Cardiac fibroblast (primary cell): ENCODE measurements at regions not wholly inside any gene's neighbourhood (a gene's known extent, or its start where the extent isn't known, plus 50 kb on each side); places are given as distances from the start of the nearest gene placed in this dataset.
A peak's percentile ranks its signal among the peaks of the same experiment; 100 is the strongest.

ENCODE experiments used
- DNase-seq, 2 donors: peaks; one replicate each; pipeline versions ENCODE4 v3.0.0 to v3.0.0-alpha.2; 2010; ENCODE audit warnings: low read depth in 2 of 2
- H3K4me3 ChIP-seq, 2 donors: replicated peaks in 1 of 2; 1 replicate in 1 of 2; 2 replicates in 1 of 2; pipeline ENCODE4 v1.5.1; 2011; ENCODE audit warnings: low read depth in 2 of 2, low read length in 2 of 2, mild to moderate bottlenecking in 2 of 2, moderate library complexity in 1 of 2
- TF ChIP-seq, protein P1 (sequence below): IDR thresholded peaks from one replicate; pipeline ENCODE4 v1.5.1; 2011; ENCODE audit warnings: low read depth, mild to moderate bottlenecking, low read length, inconsistent platforms

DNA sequence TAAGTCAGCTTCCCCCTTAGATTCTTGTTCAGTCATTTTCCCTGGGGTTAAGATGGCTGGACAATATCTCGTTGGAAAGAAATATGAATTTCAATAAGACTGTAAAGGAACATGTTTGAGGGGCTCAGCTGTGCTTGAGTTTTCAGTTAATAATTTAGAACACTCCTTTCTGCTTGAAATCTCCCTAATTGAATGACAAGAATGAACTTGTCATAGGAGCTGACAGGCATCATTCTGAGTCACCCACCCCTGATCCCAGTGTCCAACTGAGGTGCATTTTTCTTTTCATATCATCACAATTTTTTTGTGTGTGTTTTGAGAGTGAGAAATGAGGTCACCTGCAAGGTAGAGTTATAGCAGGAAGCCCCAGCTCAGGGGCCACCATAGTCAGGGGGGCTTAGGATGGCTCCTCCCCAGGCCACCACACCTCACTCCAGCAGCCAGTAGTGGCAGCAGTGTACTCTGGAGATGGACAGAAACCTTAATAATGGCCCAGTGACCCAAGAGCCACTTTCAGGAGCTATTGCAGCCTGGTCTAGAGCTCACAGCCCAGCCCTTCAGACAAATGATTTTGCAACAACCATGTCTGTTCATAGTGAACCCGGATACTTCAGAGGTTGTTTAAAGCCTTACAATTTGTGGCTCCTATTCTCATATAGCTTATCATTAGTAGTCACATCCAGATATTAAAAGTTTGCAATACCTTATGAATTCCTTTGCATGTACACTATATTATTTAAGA, 174.5 kb downstream of the MAIP1 start:
- TF ChIP-seq, protein P1, sequence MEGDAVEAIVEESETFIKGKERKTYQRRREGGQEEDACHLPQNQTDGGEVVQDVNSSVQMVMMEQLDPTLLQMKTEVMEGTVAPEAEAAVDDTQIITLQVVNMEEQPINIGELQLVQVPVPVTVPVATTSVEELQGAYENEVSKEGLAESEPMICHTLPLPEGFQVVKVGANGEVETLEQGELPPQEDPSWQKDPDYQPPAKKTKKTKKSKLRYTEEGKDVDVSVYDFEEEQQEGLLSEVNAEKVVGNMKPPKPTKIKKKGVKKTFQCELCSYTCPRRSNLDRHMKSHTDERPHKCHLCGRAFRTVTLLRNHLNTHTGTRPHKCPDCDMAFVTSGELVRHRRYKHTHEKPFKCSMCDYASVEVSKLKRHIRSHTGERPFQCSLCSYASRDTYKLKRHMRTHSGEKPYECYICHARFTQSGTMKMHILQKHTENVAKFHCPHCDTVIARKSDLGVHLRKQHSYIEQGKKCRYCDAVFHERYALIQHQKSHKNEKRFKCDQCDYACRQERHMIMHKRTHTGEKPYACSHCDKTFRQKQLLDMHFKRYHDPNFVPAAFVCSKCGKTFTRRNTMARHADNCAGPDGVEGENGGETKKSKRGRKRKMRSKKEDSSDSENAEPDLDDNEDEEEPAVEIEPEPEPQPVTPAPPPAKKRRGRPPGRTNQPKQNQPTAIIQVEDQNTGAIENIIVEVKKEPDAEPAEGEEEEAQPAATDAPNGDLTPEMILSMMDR: no peak
- DNase-seq: no peak
- H3K4me3 ChIP-seq: no peak overlapping the region

DNA sequence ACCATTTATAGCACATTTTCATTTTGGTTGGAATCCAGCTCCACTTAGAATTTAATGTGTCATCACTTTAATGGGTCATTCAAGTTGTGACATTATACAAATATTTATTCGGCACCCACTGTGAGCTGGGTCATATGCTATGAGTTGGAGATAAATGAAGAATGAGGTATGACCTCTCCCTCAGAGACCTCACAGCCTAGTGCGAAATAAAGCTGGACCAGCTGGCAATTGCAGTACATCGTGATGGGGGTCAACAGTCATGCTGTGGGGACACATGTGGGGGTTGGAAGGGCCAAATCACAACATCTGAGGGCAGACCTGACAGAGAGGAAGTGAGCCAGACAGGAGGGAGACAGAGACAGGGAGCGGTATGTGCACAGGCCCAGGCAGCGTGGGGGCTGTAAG, 175.4 kb downstream of the MAIP1 start:
- H3K4me3 ChIP-seq: no peak overlapping the region
- peak in 1 of 2 donors; percentile 48 for DNase-seq
- TF ChIP-seq, protein P1: no peak

DNA sequence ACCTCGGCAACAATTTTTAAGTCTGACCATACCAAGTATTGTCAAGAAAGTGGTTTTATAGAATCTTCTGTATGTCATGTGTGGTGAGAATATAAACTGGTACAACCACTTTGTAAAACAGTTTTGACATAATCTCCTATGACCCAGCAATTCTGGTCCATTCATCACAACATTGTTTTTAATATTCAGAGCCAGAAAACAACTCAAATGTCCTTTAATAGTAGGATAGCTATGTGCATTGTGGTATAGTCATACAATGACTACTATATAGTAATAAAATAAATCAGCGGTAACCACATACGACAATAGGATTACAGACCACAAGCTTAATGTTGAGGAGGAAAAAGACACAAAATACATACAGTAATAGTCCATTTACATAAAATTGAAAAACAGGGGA, 175.2 kb upstream of the SPATS2L start:
- DNase-seq: peak in 1 of 2 donors; percentile 30
- TF ChIP-seq, protein P1: no peak
- H3K4me3 ChIP-seq: no peak overlapping the region

DNA sequence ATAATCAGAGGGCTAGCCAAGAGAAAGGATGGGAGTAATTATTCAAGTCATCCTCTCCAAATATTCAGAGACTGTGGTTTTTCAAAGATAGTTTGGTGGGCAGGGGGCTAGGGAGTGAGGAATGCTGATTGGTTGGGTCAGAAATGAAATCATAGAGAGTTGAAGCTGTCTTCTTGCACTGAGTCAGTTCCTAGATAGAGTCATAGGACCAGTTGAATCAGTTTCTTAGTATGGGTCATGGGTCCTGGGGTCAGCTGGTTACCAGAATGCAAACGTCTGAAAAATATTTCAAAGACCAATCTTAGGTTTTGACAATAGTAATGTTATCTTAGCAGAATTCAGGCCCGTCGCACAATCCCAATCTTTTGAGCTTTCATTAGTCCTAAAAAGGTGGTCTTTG, 171.4 kb upstream of the SPATS2L start:
- no peak for DNase-seq
- TF ChIP-seq, protein P1: no peak
- no peak overlapping the region for H3K4me3 ChIP-seq

DNA sequence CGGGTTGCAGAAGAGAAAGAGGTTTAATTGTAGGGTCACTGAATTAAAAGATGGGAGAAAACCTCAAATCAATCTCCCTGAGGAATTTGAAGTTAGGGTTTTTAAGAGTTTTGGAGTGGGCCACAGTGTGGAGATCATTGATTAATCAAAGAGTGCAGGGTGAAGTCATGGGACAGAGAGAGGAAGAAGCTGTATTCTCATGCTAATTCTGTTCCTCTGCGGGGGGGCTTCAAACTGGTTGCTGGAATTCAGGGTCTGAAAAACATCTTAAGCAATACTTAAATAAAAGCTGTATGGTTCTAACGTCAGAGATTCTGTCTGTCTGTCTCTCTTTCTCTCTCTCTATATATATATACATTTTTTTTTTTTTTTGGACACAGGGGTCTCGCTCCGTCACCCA, 169.8 kb upstream of the SPATS2L start:
- DNase-seq: no peak
- TF ChIP-seq, protein P1: no peak

DNA sequence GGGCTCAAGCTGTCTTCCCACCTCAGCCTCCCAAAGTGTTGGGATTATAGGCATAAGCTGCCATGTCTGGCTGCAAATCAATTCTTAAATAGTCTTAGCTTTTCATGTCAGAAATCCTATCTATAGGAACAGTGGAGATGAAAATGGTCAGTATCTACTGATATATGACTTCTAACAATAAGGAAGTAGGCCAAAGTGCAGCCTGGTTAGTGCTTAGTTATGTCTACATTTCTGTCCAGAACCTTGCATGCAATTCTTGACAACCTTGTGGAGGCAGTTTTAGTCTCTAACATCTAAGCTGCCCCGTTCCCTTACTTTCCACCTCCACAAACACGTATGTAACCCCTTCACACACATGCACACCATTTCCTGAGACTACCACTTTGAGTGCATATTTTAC, 169.2 kb upstream of the SPATS2L start:
- TF ChIP-seq, protein P1: no peak
- no peak overlapping the region for H3K4me3 ChIP-seq

More for the DNA sequence above, 169.8 kb upstream of the SPATS2L start:
- no peak overlapping the region for H3K4me3 ChIP-seq

DNA sequence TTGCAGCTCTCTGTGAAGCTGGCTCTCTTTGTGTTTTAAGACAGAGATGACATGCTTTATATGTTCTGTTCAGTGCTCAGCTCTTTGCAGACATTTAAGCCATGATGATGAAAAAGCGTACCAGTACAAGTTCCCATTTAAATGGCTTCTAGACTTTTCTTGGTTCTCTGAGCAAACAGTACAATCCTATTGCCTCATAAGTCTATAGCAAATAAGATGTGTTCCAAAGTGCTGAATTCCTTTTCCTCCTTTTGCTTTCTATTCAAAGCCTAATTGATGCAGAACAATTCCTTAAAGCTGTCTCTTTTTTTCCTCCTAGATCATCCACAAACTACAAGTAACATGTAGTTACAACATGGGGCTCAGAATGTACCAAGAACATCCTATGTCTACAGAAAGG, 168.8 kb upstream of the SPATS2L start:
- DNase-seq: no peak
- TF ChIP-seq, protein P1: no peak
- H3K4me3 ChIP-seq: no peak overlapping the region

More for the DNA sequence above, 169.2 kb upstream of the SPATS2L start:
- DNase-seq: no peak
